ENCODE measurements at regions not wholly inside any gene's neighbourhood (a gene's known extent, or its start where the extent isn't known, plus 50 kb on each side); places are given as distances from the start of the nearest gene placed in this dataset.

- no peak overlapping the region for H3K4me3 ChIP-seq
- H3K27ac ChIP-seq, result no peak overlapping the region
- no peak for DNase-seq (ENCODE audit: low spot score)
- TF ChIP-seq, protein P1, sequence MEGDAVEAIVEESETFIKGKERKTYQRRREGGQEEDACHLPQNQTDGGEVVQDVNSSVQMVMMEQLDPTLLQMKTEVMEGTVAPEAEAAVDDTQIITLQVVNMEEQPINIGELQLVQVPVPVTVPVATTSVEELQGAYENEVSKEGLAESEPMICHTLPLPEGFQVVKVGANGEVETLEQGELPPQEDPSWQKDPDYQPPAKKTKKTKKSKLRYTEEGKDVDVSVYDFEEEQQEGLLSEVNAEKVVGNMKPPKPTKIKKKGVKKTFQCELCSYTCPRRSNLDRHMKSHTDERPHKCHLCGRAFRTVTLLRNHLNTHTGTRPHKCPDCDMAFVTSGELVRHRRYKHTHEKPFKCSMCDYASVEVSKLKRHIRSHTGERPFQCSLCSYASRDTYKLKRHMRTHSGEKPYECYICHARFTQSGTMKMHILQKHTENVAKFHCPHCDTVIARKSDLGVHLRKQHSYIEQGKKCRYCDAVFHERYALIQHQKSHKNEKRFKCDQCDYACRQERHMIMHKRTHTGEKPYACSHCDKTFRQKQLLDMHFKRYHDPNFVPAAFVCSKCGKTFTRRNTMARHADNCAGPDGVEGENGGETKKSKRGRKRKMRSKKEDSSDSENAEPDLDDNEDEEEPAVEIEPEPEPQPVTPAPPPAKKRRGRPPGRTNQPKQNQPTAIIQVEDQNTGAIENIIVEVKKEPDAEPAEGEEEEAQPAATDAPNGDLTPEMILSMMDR (IDR thresholded peaks at IDR 0.05), result no peak
- H3K4me1 ChIP-seq, result no peaks in the 10 kb centered on the region
- no peaks in the 10 kb centered on the region for H3K9me3 ChIP-seq
- no peaks in the 10 kb centered on the region for H3K36me3 ChIP-seq
- H3K27me3 ChIP-seq, result no peaks in the 10 kb centered on the region
Observed at GRCh38 chr15:97504031-97504792, 456.3 kb upstream of the ARRDC4 start.

DNA sequence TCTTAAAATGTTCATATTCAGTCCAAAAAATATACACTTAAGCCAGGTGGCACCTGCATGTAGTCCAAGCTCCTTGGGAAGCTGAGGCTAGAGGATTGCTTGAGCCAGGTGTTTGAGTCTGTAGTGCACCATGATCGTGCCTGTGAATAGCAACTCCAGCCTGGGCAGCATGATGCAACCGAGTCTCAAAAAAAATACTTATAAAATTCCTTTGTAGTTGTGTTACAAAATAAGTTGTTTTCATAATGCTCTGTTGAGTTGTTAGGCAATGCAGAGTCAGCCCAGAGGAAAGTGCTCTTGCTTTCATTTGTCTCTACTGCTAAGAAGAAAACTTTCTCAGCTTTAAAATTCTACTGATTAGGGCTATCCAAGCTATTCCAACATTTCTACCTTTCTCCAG, 442.8 kb upstream of the ARRDC4 start:
- Histone ChIP-seq H3K36me3 (no peaks in the 10 kb centered on the region), H3K4me1 (peaks cover 0 to 7% of the 10 kb centered on the region in 2 donors), H3K27ac (no peak overlapping the region), H3K27me3 (no peaks in the 10 kb centered on the region), H3K9me3 (no peaks in the 10 kb centered on the region), H3K4me3 (no peak overlapping the region)
- TF ChIP-seq, protein P1 (IDR thresholded peaks at IDR 0.05), result no peak
- DNase-seq (ENCODE audit: low spot score), result no peak

DNA sequence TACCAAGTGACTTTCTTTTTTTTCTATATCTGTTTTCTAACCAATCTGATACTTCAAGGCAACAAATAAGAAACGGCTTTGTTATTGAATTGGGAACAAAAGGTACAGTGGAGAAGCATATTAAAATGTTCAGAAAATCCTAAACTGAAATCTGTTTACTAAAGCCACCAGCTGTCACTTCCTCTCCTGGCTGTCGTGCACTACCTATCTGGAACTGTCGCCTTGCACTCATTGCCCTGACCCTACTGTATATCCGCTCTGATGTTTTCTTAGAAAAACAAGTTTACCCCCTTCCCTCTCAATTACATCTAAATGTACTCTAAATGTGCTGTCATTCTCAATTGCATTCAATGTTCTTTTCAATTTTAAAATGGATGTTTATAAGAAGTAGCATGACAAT, 439.8 kb upstream of the ARRDC4 start:
- H3K27ac ChIP-seq, result no peak overlapping the region
- no peaks in the 10 kb centered on the region for H3K36me3 ChIP-seq
- no peak overlapping the region for H3K4me3 ChIP-seq
- TF ChIP-seq, protein P1 (IDR thresholded peaks at IDR 0.05), result no peak
- H3K9me3 ChIP-seq, result no peaks in the 10 kb centered on the region
- DNase-seq (ENCODE audit: low spot score), result no peak
- peaks cover 0 to 7% of the 10 kb centered on the region in 2 donors for H3K4me1 ChIP-seq
- H3K27me3 ChIP-seq, result no peaks in the 10 kb centered on the region

GRCh38 chr15:97521381-97522285, 438.9 kb upstream of the ARRDC4 start:
- no peaks in the 10 kb centered on the region for H3K27me3 ChIP-seq
- DNase-seq (ENCODE audit: low spot score), result peak; percentile 59
- no peaks in the 10 kb centered on the region for H3K9me3 ChIP-seq
- TF ChIP-seq, protein P1 (IDR thresholded peaks at IDR 0.05), result no peak
- H3K27ac ChIP-seq, result peak overlapping the region; percentile 3 to 71
- peaks cover 0 to 7% of the 10 kb centered on the region in 2 donors for H3K4me1 ChIP-seq
- H3K4me3 ChIP-seq, result peak overlapping the region; percentile 10 to 42
- no peaks in the 10 kb centered on the region for H3K36me3 ChIP-seq

- peak; percentile 59 for DNase-seq (ENCODE audit: low spot score)
- H3K4me3 ChIP-seq, result peak overlapping the region; percentile 10 to 42
- H3K27ac ChIP-seq, result peak overlapping the region; percentile 3 to 71
Observed at GRCh38 chr15:97522347-97522746, 438.2 kb upstream of the ARRDC4 start.

More at GRCh38 chr15:97522347-97522746, 438.2 kb upstream of the ARRDC4 start:
- TF ChIP-seq, protein P1 (IDR thresholded peaks at IDR 0.05), result no peak
- Histone ChIP-seq H3K9me3 (no peaks in the 10 kb centered on the region), H3K36me3 (no peaks in the 10 kb centered on the region), H3K27me3 (no peaks in the 10 kb centered on the region), H3K4me1 (peaks cover 0 to 7% of the 10 kb centered on the region in 2 donors)
